ENCODE measurements at regions not wholly inside any gene's neighbourhood (a gene's known extent, or its start where the extent isn't known, plus 50 kb on each side); places are given as distances from the start of the nearest gene placed in this dataset.

GRCh38 chr4:156643826-156644225 lies 327.8 kb downstream of the PDGFC start:
- TF ChIP-seq CTCF (conservative IDR thresholded peaks at IDR 0.05; ENCODE audit: low read length), result no peak
- TF ChIP-seq EZH2phosphoT487 (IDR thresholded peaks at IDR 0.05; ENCODE audit: borderline replicate concordance, low read depth, low read length), result no peak

All from OCI-LY7 (cell line).